Neural crest cell (in vitro differentiated cells): ENCODE measurements at regions not wholly inside any gene's neighbourhood (a gene's known extent, or its start where the extent isn't known, plus 50 kb on each side); places are given as distances from the start of the nearest gene placed in this dataset.

ENCODE experiments used
- DNase-seq: peaks from one replicate; pipeline ENCODE4 v3.0.0; 2021; ENCODE audit warnings: low read depth, mixed read lengths, low spot score
- H3K27ac Mint-ChIP-seq: one replicate; pipeline ENCODE4 v1.8.0; 2021; ENCODE audit warnings: mild to moderate bottlenecking, mixed read lengths; ENCODE audit not compliant: unreplicated experiment
- H3K27me3 Mint-ChIP-seq: 2 replicates; pipeline ENCODE4 v1.8.0; 2021; ENCODE audit warnings: low read depth, mild to moderate bottlenecking, mixed read lengths
- H3K36me3 Mint-ChIP-seq: 2 replicates; pipeline ENCODE4 v1.8.0; 2021; ENCODE audit warnings: low read depth, mild to moderate bottlenecking, mixed read lengths
- H3K4me1 Mint-ChIP-seq: 2 replicates; pipeline ENCODE4 v1.8.0; 2021; ENCODE audit warnings: mixed read lengths
- H3K4me3 Mint-ChIP-seq: one replicate; pipeline ENCODE4 v1.8.0; 2021; ENCODE audit warnings: mild to moderate bottlenecking, mixed read lengths
- H3K9me3 Mint-ChIP-seq: 2 replicates; pipeline ENCODE4 v1.8.0; 2021; ENCODE audit warnings: mixed read lengths
- TF ChIP-seq, protein P1 (sequence below): fragments of 200-600 bp; sonication (generic); conservative IDR thresholded peaks from 2 replicates; pipeline ENCODE4 v1.5.0; 2021; ENCODE audit warnings: antibody characterized with exemption, mild to moderate bottlenecking

- no peaks in the 10 kb centered on the region for H3K36me3 Mint-ChIP-seq
- no peak overlapping the region for H3K27ac Mint-ChIP-seq
- peaks cover 24% of the 10 kb centered on the region for H3K4me1 Mint-ChIP-seq
- TF ChIP-seq, protein P1, sequence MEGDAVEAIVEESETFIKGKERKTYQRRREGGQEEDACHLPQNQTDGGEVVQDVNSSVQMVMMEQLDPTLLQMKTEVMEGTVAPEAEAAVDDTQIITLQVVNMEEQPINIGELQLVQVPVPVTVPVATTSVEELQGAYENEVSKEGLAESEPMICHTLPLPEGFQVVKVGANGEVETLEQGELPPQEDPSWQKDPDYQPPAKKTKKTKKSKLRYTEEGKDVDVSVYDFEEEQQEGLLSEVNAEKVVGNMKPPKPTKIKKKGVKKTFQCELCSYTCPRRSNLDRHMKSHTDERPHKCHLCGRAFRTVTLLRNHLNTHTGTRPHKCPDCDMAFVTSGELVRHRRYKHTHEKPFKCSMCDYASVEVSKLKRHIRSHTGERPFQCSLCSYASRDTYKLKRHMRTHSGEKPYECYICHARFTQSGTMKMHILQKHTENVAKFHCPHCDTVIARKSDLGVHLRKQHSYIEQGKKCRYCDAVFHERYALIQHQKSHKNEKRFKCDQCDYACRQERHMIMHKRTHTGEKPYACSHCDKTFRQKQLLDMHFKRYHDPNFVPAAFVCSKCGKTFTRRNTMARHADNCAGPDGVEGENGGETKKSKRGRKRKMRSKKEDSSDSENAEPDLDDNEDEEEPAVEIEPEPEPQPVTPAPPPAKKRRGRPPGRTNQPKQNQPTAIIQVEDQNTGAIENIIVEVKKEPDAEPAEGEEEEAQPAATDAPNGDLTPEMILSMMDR, result no peak
- DNase-seq, result no peak
- no peak overlapping the region for H3K4me3 Mint-ChIP-seq
- H3K27me3 Mint-ChIP-seq, result no peaks in the 10 kb centered on the region
- no peaks in the 10 kb centered on the region for H3K9me3 Mint-ChIP-seq
These were observed 194.5 kb downstream of the CENPW start for GRCh38 chr6:126534401-126534800.

DNA sequence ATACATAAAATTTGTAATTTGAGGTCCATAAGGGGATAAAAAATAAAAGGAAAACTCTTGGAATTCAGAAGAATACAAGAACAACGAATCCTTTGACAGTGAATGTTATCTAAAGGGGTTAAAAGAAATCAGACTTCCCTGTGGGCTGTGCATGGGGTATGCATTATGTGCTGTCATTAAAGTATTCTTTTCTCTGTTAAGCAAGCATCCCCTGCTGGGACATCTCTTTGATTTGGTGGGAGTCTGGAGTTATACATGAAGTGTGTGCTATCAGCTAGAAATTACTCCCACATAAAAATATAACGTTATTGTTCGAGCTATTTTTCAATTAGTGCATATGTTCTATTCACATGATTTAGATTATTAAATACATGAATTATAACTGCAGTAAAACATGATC, 195.2 kb downstream of the CENPW start:
- Mint-ChIP-seq H3K4me1 (peaks cover 16% of the 10 kb centered on the region), H3K4me3 (no peak overlapping the region), H3K27me3 (no peaks in the 10 kb centered on the region), H3K9me3 (no peaks in the 10 kb centered on the region), H3K27ac (no peak overlapping the region), H3K36me3 (no peaks in the 10 kb centered on the region)
- DNase-seq, result no peak
- TF ChIP-seq, protein P1, result no peak

GRCh38 chr6:126535595-126535994, 195.7 kb downstream of the CENPW start:
- H3K4me3 Mint-ChIP-seq, result no peak overlapping the region
- DNase-seq, result no peak
- H3K9me3 Mint-ChIP-seq, result no peaks in the 10 kb centered on the region
- TF ChIP-seq, protein P1, result no peak
- H3K27ac Mint-ChIP-seq, result no peak overlapping the region
- H3K36me3 Mint-ChIP-seq, result no peaks in the 10 kb centered on the region
- H3K27me3 Mint-ChIP-seq, result no peaks in the 10 kb centered on the region
- H3K4me1 Mint-ChIP-seq, result peaks cover 14% of the 10 kb centered on the region

DNA sequence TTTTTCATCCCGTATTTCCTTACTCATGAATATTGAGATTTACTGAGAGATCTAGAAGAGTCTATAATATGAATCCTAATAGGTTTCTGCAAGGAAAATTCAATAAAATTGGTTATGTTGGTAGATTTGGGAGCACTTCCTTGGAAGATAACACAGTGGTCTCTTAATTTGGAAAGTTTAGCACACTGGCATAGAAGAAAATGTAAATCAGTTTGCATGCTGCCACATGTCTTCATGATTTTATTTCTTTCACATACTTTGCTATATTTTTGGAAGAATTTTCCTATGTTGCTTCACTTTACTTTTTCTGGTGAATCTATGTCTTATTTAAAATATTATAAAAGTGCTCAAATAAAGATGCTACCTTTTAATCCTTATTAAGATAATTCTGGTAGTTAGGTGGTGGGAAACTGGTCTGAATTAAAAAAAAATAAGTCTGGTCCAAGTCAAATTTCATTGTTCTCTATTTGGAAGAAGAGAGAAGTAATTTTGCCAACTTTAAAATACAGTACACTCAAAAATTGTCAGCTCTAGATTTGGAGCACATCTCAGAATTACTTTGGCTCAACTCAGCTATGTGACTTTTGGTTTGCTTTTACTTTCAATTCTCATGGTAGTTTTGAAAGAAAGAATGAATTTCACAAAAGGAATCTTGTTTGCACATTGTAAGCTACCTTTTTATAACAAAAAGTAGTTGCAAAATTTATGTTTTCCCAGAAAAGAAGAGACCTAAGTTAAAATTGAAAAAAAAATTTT, 197.3 kb downstream of the CENPW start:
- H3K27ac Mint-ChIP-seq, result no peak overlapping the region
- TF ChIP-seq, protein P1, result no peak
- H3K27me3 Mint-ChIP-seq, result no peaks in the 10 kb centered on the region
- no peak for DNase-seq
- no peaks in the 10 kb centered on the region for H3K36me3 Mint-ChIP-seq
- H3K4me3 Mint-ChIP-seq, result no peak overlapping the region
- no peaks in the 10 kb centered on the region for H3K9me3 Mint-ChIP-seq
- peaks cover 14% of the 10 kb centered on the region for H3K4me1 Mint-ChIP-seq

GRCh38 chr6:126539022-126539421, 199.1 kb downstream of the CENPW start:
- Mint-ChIP-seq H3K27ac (no peak overlapping the region), H3K36me3 (no peaks in the 10 kb centered on the region), H3K9me3 (peaks cover under 1% of the 10 kb centered on the region), H3K4me1 (peaks cover 14% of the 10 kb centered on the region), H3K4me3 (no peak overlapping the region), H3K27me3 (no peaks in the 10 kb centered on the region)
- DNase-seq, result no peak
- TF ChIP-seq, protein P1, result no peak
